ENCODE measurements at regions not wholly inside any gene's neighbourhood (a gene's known extent, or its start where the extent isn't known, plus 50 kb on each side); places are given as distances from the start of the nearest gene placed in this dataset.

DNA sequence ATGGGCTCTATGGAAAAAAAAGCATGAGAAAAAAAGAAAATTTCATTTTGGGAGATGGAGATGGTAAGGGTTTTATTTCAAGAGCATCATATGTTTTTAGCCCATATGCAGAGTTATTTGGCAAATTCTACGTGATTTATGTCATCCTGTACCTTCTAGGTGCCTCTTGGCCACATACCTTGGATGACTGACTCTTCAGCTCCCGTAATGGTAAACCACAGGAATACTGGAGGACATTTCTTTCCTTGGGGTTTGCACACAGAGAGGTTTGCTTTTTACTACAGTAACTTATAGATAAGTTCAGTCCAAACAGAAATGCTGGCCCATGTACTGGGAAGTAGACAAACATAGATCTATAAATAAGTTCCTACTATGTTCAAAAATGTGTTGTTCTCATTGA lies 132.2 kb downstream of the SH3BGRL2 start:
- DNase-seq, result no peak

DNA sequence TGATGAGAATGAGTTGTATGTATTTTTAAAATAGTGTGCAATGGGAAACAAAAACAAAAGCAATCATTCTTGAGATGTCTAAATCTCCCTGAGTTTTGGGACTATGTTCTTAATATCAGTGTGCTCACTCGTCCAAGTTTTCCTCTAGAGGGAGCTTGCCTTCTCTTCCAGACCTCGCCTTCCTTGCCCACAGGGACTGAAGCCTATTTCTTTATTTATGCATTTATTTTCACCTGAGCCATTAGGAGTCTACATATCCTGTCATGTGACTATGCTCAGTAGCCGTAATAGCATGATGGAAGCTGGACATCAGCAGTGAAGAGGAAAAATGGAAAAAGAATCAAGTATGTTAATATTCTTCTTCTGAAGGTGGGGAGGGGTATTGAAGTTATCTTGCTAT lies 131.2 kb downstream of the SH3BGRL2 start:
- DNase-seq, result no peak

DNA sequence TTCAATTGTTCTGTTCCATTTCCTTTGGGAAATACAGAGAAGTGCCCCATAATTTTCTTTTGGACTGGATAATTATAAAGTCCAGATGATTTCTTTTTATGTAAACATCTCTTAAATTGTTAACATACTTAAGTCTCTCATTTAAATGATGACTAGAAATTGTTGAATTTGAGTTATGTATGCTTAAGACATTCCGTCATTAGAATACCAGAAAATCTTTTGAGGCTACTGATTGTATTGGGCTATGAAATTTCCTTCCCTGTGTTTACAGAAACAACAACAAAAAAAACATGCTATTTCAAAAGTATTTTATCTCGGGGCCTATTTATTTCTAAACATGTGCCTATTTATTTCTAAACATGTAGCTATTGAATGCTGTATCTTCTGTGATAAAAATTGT lies 125.4 kb downstream of the SH3BGRL2 start:
- DNase-seq, result no peak

- no peak for DNase-seq
Observed at GRCh38 chr6:79755967-79756366, 124.8 kb downstream of the SH3BGRL2 start.
